SU-DHL-6 (cell line): ENCODE measurements at regions not wholly inside any gene's neighbourhood (a gene's known extent, or its start where the extent isn't known, plus 50 kb on each side); places are given as distances from the start of the nearest gene placed in this dataset.

ENCODE experiments used
- H2AFZ ChIP-seq: fragments of 200-600 bp; sonication (generic); 2 replicates; pipeline ENCODE4 v1.6.1; 2014; ENCODE audit warnings: low read depth, mild to moderate bottlenecking, moderate library complexity, mixed read lengths, antibody characterized with exemption, low read length; ENCODE audit not compliant: severe bottlenecking
- H3F3A ChIP-seq: fragments of 200-600 bp; shearing (Covaris generic); 2 replicates; pipeline ENCODE4 v1.6.0; 2016; ENCODE audit warnings: antibody characterized with exemption, mild to moderate bottlenecking; ENCODE audit not compliant: insufficient read depth
- H3K27ac ChIP-seq: fragments of 200-600 bp; sonication (generic); 2 replicates; pipeline ENCODE4 v1.5.1; 2016; ENCODE audit warnings: low read depth, mild to moderate bottlenecking, low read length, moderate library complexity, mixed read lengths
- H3K27me3 ChIP-seq: fragments of 200-600 bp; sonication (generic), shearing (Covaris generic); 2 replicates; pipeline ENCODE4 v1.6.0; 2014; ENCODE audit warnings: mild to moderate bottlenecking, low read length
- H3K36me3 ChIP-seq: fragments of 200-600 bp; sonication (generic); 2 replicates; pipeline ENCODE4 v1.6.1; 2014; ENCODE audit warnings: mild to moderate bottlenecking, low read length, mixed read lengths
- H3K4me2 ChIP-seq: fragments of 300-600, 200-600 bp; shearing (Covaris generic), sonication (generic); 2 replicates; pipeline ENCODE4 v1.6.0; 2014; ENCODE audit warnings: low read length, low read depth, mild to moderate bottlenecking; ENCODE audit not compliant: poor library complexity, severe bottlenecking
- H3K4me3 ChIP-seq: fragments of 200-600 bp; sonication (generic); 2 replicates; pipeline ENCODE4 v1.5.1; 2014; ENCODE audit warnings: antibody characterized with exemption, low read length, mild to moderate bottlenecking, mixed read lengths; ENCODE audit not compliant: insufficient read depth, poor library complexity, severe bottlenecking
- H3K79me2 ChIP-seq: fragments of 200-600 bp; sonication (generic); 2 replicates; pipeline ENCODE4 v1.6.1; 2014; ENCODE audit warnings: mild to moderate bottlenecking, low read length, moderate library complexity; ENCODE audit not compliant: insufficient read depth
- H3K9ac ChIP-seq: fragments of 200-600 bp; sonication (generic); 2 replicates; pipeline ENCODE4 v1.7.0; 2014; ENCODE audit warnings: mild to moderate bottlenecking, low read length
- H3K9me2 ChIP-seq: fragments of 200-600 bp; sonication (generic); replicated peaks from 2 replicates; pipeline ENCODE4 v1.6.1; 2014; ENCODE audit warnings: low read length; ENCODE audit not compliant: insufficient read depth
- H3K9me3 ChIP-seq: fragments of 200-600 bp; sonication (generic); 2 replicates; pipeline ENCODE4 v1.6.1; 2014; ENCODE audit warnings: low read length, mixed read lengths; ENCODE audit not compliant: insufficient read depth
- H4K20me1 ChIP-seq: fragments of 200-600 bp; sonication (generic); 2 replicates; pipeline ENCODE4 v1.6.1; 2014; ENCODE audit warnings: low read depth, mild to moderate bottlenecking, antibody characterized with exemption, low read length, moderate library complexity, mixed read lengths
- EZH2phosphoT487 ChIP-seq: fragments of 200-600 bp; sonication (generic), shearing (Covaris generic); conservative IDR thresholded peaks from 2 replicates; pipeline ENCODE4 v1.6.1; 2018; ENCODE audit warnings: mild to moderate bottlenecking, antibody characterized with exemption, low read length, moderate library complexity, mixed read lengths
- TF ChIP-seq, protein P1 (sequence below): fragments of 200-600 bp; sonication (generic); IDR thresholded peaks from one replicate; pipeline ENCODE4 v1.5.1; 2017; ENCODE audit warnings: antibody characterized with exemption, mild to moderate bottlenecking, low read length, moderate library complexity; ENCODE audit not compliant: insufficient read depth, poor library complexity, severe bottlenecking

DNA sequence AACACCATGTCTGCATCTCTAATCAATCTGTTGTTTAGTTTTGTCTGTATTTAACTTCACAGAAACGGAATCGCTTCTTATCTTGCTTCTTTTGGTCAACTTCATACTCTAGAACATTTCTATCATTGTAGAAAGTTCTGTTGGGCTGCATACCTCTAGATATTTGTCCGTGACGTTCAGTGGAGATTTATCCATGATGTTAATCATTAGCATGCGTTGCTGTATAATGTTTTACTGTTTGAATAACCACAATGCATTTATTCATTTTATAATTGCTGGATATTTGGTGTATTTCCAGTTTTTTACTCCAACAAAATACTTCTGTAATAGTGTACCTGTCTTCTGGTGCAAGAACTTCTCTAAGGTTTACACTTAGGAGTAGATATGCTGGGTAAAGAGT lies 96.2 kb upstream of the GDNF start:
- no peaks in the 10 kb centered on the region for H3K79me2 ChIP-seq
- no peak overlapping the region for H2AFZ ChIP-seq
- no peak overlapping the region for H3K9ac ChIP-seq
- no peak overlapping the region for H3K27ac ChIP-seq
- H3K4me2 ChIP-seq = no peak overlapping the region
- H3K4me3 ChIP-seq = no peak overlapping the region
- H4K20me1 ChIP-seq = no peaks in the 10 kb centered on the region
- no peaks in the 10 kb centered on the region for H3F3A ChIP-seq
- H3K9me2 ChIP-seq = no peaks in the 10 kb centered on the region
- TF ChIP-seq EZH2phosphoT487 = no peak
- TF ChIP-seq, protein P1, sequence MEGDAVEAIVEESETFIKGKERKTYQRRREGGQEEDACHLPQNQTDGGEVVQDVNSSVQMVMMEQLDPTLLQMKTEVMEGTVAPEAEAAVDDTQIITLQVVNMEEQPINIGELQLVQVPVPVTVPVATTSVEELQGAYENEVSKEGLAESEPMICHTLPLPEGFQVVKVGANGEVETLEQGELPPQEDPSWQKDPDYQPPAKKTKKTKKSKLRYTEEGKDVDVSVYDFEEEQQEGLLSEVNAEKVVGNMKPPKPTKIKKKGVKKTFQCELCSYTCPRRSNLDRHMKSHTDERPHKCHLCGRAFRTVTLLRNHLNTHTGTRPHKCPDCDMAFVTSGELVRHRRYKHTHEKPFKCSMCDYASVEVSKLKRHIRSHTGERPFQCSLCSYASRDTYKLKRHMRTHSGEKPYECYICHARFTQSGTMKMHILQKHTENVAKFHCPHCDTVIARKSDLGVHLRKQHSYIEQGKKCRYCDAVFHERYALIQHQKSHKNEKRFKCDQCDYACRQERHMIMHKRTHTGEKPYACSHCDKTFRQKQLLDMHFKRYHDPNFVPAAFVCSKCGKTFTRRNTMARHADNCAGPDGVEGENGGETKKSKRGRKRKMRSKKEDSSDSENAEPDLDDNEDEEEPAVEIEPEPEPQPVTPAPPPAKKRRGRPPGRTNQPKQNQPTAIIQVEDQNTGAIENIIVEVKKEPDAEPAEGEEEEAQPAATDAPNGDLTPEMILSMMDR = no peak
- H3K9me3 ChIP-seq = no peaks in the 10 kb centered on the region
- H3K36me3 ChIP-seq = no peaks in the 10 kb centered on the region
- 0 out of 2 replicates have a peak, but pooled peaks cover 3% of the 10 kb centered on the region for H3K27me3 ChIP-seq

GRCh38 chr5:37933576-37933975 lies 93.7 kb upstream of the GDNF start:
- Histone ChIP-seq H3K27ac (no peak overlapping the region), H3K4me3 (no peak overlapping the region), H3K36me3 (no peaks in the 10 kb centered on the region), H3F3A (no peaks in the 10 kb centered on the region), H2AFZ (no peak overlapping the region), H3K9ac (no peak overlapping the region), H3K27me3 (no peaks in the 10 kb centered on the region), H3K4me2 (no peak overlapping the region), H3K9me2 (no peaks in the 10 kb centered on the region), H3K79me2 (no peaks in the 10 kb centered on the region), H4K20me1 (no peaks in the 10 kb centered on the region), H3K9me3 (no peaks in the 10 kb centered on the region)
- TF ChIP-seq, protein P1 = no peak
- no peak for TF ChIP-seq EZH2phosphoT487

- H3K4me2 ChIP-seq = no peak overlapping the region
- H3K79me2 ChIP-seq = no peaks in the 10 kb centered on the region
- H3F3A ChIP-seq = no peaks in the 10 kb centered on the region
- H4K20me1 ChIP-seq = no peaks in the 10 kb centered on the region
- no peak overlapping the region for H2AFZ ChIP-seq
- no peaks in the 10 kb centered on the region for H3K9me3 ChIP-seq
- H3K9ac ChIP-seq = no peak overlapping the region
- no peaks in the 10 kb centered on the region for H3K36me3 ChIP-seq
- H3K27me3 ChIP-seq = no peaks in the 10 kb centered on the region
- no peak overlapping the region for H3K27ac ChIP-seq
- H3K4me3 ChIP-seq = no peak overlapping the region
- no peaks in the 10 kb centered on the region for H3K9me2 ChIP-seq
- no peak for TF ChIP-seq EZH2phosphoT487
- TF ChIP-seq, protein P1 = no peak
Measured at GRCh38 chr5:37932450-37932849, 92.6 kb upstream of the GDNF start.

GRCh38 chr5:37931541-37931940 lies 91.7 kb upstream of the GDNF start:
- Histone ChIP-seq H3K79me2 (no peaks in the 10 kb centered on the region), H3K4me3 (no peak overlapping the region)
- TF ChIP-seq, protein P1 = no peak
- no peak for TF ChIP-seq EZH2phosphoT487

More at GRCh38 chr5:37931541-37931940, 91.7 kb upstream of the GDNF start:
- Histone ChIP-seq H3K9me2 (no peaks in the 10 kb centered on the region), H3K9me3 (no peaks in the 10 kb centered on the region), H3K27me3 (no peaks in the 10 kb centered on the region), H4K20me1 (no peaks in the 10 kb centered on the region), H3K9ac (no peak overlapping the region), H3F3A (no peaks in the 10 kb centered on the region), H3K4me2 (no peak overlapping the region), H3K27ac (no peak overlapping the region), H2AFZ (no peak overlapping the region), H3K36me3 (no peaks in the 10 kb centered on the region)
